IgD-negative memory B cell (primary cell): ENCODE measurements at regions not wholly inside any gene's neighbourhood (a gene's known extent, or its start where the extent isn't known, plus 50 kb on each side); places are given as distances from the start of the nearest gene placed in this dataset.

Source experiments
- H3K27ac Mint-ChIP-seq, 3 donors: one replicate each; pipeline ENCODE4 v1.8.0; 2020 to 2022; ENCODE audit warnings: mild to moderate bottlenecking in 3 of 3, mixed read lengths in 3 of 3, moderate library complexity in 1 of 3
- H3K27me3 Mint-ChIP-seq: one replicate; pipeline ENCODE4 v1.8.0; 2021; ENCODE audit warnings: mixed read lengths
- H3K36me3 Mint-ChIP-seq: one replicate; pipeline ENCODE4 v1.8.0; 2020; ENCODE audit warnings: mild to moderate bottlenecking, mixed read lengths
- H3K4me1 Mint-ChIP-seq, 3 donors: one replicate each; pipeline ENCODE4 v1.8.0; 2020 to 2022; ENCODE audit warnings: mixed read lengths in 3 of 3, mild to moderate bottlenecking in 1 of 3
- H3K4me3 Mint-ChIP-seq, 4 donors: one replicate each; pipeline ENCODE4 v1.8.0; 2020 to 2022; ENCODE audit warnings: mild to moderate bottlenecking in 4 of 4, mixed read lengths in 4 of 4, moderate library complexity in 3 of 4
- H3K9me3 Mint-ChIP-seq, 3 donors: one replicate each; pipeline ENCODE4 v1.8.0; 2020 to 2021; ENCODE audit warnings: mixed read lengths in 3 of 3, mild to moderate bottlenecking in 1 of 3

DNA sequence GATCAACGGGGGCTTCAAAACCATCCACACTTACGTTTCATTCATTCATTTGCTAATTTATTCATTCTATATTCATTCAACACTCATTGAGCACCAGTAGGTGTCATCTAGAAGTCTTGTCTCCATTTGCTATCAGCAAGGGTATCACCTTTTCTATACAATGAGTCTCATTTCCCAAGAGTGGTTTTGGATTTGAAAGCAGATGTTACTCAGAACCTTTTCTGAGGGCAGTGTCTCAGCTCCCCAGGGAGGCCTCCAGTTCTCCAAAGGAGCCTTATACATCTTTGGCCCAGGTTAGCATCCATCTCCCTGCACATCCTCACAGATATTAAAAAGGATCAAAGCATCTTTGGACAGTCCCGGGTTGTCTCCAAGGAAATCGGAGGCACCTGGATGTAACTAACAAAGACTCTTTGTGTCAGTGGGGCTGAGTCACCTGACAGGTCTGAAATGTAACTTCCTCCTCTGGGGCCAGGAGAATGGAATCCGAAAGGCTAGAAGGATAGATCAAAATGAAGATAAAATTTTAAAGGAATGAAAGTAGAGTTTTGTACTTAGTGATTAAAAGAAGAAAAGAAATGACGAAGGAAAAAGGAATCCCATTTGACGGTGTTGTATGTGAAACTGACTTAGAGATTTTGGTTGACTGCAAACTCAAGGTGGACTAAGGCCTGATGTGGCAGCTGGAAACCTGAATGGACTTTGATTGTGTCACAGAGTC, 103.0 kb downstream of the VCPKMT start:
- no peaks in the 10 kb centered on the region for H3K27me3 Mint-ChIP-seq
- peak overlapping the region in 2 of 4 donors; percentile 3 to 57 for H3K4me3 Mint-ChIP-seq
- peaks cover 4% of the 10 kb centered on the region for H3K36me3 Mint-ChIP-seq
- peaks cover 0 to 2% (median 0%) of the 10 kb centered on the region in 3 donors for H3K9me3 Mint-ChIP-seq
- peak overlapping the region in 1 of 3 donors; percentile 32 for H3K27ac Mint-ChIP-seq
- H3K4me1 Mint-ChIP-seq, result peaks cover 28 to 49% (median 34%) of the 10 kb centered on the region in 3 donors

DNA sequence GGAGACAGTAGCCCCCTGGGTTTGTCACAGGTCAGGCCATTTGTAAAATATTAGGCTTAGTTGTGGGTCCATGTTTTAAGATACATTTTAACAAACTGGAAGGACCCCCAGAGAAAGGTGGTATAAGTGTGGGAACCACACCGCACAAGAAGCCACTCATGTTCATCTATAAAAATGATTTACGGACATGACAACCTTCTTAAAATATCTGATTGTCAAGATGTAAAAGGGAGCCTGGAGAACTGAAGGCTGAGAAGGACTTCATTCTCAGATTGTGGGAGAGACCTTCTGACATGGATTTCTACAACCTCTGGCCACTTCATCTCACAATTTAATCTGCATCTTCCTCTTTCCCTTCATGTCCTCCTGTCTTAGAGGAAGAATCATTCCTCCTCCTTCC, 102.4 kb downstream of the VCPKMT start:
- H3K9me3 Mint-ChIP-seq, result peaks cover 0 to 2% (median 0%) of the 10 kb centered on the region in 3 donors
- H3K36me3 Mint-ChIP-seq, result peaks cover 4% of the 10 kb centered on the region
- no peak overlapping the region for H3K4me3 Mint-ChIP-seq
- H3K4me1 Mint-ChIP-seq, result peaks cover 23 to 45% (median 28%) of the 10 kb centered on the region in 3 donors
- peak overlapping the region in 1 of 3 donors; percentile 89 for H3K27ac Mint-ChIP-seq
- H3K27me3 Mint-ChIP-seq, result no peaks in the 10 kb centered on the region

DNA sequence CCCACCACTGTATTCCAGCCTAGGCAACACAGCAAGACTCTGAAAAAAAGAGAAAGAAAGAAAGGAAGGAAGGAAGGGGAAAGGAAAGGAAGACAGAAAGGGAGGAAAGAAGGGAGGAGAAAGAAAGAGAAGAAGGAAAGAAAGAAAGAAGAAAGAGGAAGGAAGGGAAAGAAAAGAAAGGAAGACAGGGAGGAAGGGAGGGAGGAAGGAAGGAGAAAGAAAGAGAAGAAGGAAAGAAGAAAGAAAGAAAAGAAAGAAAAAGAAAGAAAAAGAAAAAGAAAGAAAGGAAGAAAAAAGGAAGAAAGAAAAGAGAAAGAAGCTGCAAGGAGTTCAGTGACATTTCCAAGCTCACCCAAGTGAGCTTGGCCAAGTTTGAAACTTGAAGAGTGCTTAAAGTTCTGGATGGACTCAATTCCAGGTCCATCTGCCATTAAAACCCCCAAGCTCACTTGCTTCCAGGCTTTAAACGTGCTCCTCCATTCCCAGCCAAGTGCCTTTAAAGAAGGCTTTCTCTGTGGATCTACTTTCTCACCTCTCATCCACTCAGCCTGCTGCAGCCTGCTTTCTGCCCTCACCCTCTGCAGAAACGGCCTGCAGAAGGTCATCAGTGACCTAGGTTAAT, 101.5 kb downstream of the VCPKMT start:
- Mint-ChIP-seq H3K4me1 (peaks cover 20 to 42% (median 25%) of the 10 kb centered on the region in 3 donors), H3K9me3 (peaks cover 0 to 3% (median 2%) of the 10 kb centered on the region in 3 donors), H3K4me3 (no peak overlapping the region), H3K27me3 (no peaks in the 10 kb centered on the region), H3K27ac (peak overlapping the region in 1 of 3 donors; percentile 91), H3K36me3 (peaks cover 6% of the 10 kb centered on the region)

DNA sequence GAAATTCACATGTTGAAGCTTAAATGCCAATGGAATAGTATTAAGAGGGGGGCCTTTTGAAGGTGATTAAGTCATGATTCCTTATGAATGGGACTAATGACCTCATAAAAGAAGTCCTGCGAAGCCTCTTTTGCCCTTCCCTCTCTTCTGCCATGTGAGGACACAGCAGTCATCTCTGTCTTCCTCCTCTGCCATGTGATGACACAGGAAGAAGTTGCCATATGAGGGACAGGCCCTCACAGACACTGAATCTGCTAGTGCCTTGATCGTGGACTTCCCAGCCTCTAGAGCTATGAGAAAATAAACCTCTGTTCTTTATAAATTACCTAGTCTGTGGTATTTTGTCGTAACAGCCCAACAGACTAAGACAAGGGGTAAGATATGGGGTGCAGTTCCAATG, 100.7 kb downstream of the VCPKMT start:
- Mint-ChIP-seq H3K4me3 (no peak overlapping the region), H3K27me3 (no peaks in the 10 kb centered on the region), H3K4me1 (peaks cover 17 to 36% (median 25%) of the 10 kb centered on the region in 3 donors), H3K36me3 (peaks cover 6% of the 10 kb centered on the region), H3K27ac (no peak overlapping the region), H3K9me3 (peaks cover 0 to 9% (median 2%) of the 10 kb centered on the region in 3 donors)

DNA sequence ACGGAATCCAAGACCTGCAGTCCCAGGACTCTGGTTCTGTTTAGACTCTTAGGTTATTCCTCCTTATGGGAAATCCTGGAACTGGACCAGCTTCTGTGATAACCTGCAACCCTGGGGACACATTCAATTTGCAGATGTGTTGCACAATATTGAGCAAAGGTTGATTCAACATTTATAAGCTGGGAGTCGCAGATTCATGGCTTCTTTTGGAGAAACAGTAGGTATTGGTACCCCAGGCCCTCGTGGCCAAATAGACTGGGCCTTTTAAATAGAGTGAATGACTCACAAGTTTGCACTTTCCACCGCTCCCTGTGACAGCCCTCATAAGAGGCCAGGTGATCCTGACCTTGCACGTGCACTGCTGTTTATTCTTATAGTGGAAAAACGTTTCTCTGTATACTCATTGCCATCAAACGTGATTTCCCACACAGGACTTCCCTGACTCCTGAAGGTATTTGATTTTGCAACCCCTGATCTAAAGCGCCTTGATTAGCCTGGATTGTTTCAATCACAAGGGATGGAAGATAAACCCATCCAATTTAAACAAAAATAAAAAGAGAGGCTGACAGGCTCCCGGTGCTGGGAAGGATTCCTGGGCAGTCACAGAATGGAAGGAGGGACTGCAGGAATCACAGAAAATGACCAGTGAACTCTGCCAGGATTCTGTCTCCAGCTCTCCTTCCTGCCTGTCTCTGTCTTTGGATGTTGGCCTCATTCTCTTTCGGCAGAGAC, 98.0 kb downstream of the VCPKMT start:
- H3K36me3 Mint-ChIP-seq, result peaks cover 7% of the 10 kb centered on the region
- no peak overlapping the region for H3K27ac Mint-ChIP-seq
- H3K4me3 Mint-ChIP-seq, result no peak overlapping the region
- peaks cover 17 to 33% (median 24%) of the 10 kb centered on the region in 3 donors for H3K4me1 Mint-ChIP-seq
- no peaks in the 10 kb centered on the region for H3K27me3 Mint-ChIP-seq
- peaks cover 0 to 9% (median 2%) of the 10 kb centered on the region in 3 donors for H3K9me3 Mint-ChIP-seq

DNA sequence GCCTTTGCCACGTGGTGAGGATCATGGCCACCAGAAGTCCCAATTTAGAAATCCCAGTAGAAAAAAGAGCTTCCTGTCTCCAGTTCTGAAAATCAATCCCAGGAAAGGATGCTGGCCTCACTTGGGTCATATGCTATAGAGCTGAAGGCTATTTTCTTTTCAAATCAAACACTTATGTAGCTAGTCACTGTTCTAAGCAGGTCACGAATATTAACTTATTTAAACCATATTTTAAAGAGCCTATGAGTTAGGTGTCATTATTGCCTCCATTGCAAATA, 97.5 kb downstream of the VCPKMT start:
- no peaks in the 10 kb centered on the region for H3K27me3 Mint-ChIP-seq
- H3K9me3 Mint-ChIP-seq, result peaks cover 0 to 9% (median 2%) of the 10 kb centered on the region in 3 donors
- H3K4me3 Mint-ChIP-seq, result no peak overlapping the region
- H3K4me1 Mint-ChIP-seq, result peaks cover 14 to 29% (median 19%) of the 10 kb centered on the region in 3 donors
- H3K27ac Mint-ChIP-seq, result no peak overlapping the region
- peaks cover 6% of the 10 kb centered on the region for H3K36me3 Mint-ChIP-seq

DNA sequence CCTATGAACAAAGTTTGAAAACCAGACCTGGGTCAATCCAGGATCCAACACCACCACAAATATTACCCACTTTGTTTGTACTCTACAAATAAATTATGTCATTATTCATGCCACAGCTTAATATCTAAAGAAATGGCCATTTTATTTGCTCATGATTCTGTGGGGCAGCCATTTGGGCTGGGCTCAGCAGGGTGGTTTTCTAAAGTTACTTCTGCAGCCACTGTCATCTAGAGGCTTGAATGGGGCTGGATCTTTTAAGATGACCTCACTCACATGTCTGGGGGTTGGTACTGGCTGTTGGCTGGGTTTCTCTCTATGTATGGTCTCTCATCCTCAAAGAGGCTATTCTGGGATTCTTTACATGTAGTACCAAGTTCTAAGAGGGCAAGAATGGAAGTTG, 96.2 kb downstream of the VCPKMT start:
- H3K36me3 Mint-ChIP-seq, result peaks cover 6% of the 10 kb centered on the region
- no peak overlapping the region for H3K27ac Mint-ChIP-seq
- H3K9me3 Mint-ChIP-seq, result peaks cover 0 to 10% (median 2%) of the 10 kb centered on the region in 3 donors
- H3K4me1 Mint-ChIP-seq, result peaks cover 10 to 20% (median 13%) of the 10 kb centered on the region in 3 donors
- H3K4me3 Mint-ChIP-seq, result no peak overlapping the region
- H3K27me3 Mint-ChIP-seq, result no peaks in the 10 kb centered on the region

DNA sequence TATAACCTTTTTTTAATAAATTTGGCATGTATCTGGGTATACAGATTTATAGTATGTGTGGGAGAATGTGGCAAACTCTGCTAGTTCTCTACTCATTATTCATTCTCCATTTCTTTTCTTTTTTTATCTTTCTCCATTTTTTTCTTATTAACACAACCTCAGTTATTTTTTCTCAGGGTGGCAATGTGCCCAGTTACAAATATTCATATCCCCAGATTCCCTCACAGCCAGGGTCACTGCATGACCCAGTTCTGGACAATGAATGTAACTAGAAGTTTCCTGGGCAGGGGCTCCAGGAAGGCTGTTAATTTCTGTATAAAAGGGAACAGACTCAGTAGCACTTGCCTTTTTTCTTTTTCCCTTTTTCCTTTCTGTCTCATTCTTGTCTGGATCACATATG, 95.6 kb downstream of the VCPKMT start:
- Mint-ChIP-seq H3K4me1 (peaks cover 11 to 17% (median 12%) of the 10 kb centered on the region in 3 donors), H3K4me3 (peak overlapping the region in 2 of 4 donors; percentile 72 to 75), H3K27ac (peak overlapping the region in 2 of 3 donors; percentile 15 to 31), H3K36me3 (peaks cover 12% of the 10 kb centered on the region), H3K9me3 (peaks cover 1 to 16% (median 4%) of the 10 kb centered on the region in 3 donors), H3K27me3 (no peaks in the 10 kb centered on the region)

DNA sequence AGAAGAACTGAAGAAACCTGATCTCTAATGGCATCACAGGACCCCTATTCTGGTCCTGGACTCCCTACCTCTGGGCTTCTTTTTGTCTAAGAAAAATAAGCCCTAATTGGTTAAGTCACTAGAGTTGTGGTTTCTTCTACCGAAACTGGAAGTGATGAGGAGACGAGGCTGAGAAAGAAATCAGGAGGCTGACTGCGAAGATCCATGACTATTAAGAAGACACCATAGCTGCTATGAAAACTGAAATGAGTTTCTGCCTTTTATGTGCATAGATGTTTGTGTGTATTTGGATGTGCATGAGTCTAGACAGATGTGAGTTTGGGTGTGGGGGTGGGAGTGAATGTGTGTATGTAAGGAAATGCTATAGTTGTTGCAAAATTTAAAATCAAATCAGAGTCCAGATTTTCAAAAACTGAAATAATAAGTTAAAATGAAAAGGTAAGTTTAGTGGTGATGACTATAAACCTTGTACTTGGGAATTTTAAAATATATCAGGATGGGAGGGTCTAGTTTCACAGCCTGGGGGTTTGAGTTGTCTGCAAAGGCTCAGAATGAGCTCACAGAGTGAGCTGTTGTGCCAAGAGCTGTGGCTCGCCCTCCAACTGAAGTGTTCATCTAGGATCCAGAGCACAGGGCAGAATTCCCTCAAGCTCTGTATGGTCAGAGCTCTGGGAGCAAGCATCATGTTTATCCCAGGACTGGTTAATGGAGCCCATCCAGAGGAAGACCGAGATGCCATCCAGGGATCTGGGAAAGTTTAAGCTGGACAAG, 94.9 kb downstream of the VCPKMT start:
- Mint-ChIP-seq H3K36me3 (peaks cover 13% of the 10 kb centered on the region), H3K27ac (peak overlapping the region in 2 of 3 donors; percentile 15 to 89)

DNA sequence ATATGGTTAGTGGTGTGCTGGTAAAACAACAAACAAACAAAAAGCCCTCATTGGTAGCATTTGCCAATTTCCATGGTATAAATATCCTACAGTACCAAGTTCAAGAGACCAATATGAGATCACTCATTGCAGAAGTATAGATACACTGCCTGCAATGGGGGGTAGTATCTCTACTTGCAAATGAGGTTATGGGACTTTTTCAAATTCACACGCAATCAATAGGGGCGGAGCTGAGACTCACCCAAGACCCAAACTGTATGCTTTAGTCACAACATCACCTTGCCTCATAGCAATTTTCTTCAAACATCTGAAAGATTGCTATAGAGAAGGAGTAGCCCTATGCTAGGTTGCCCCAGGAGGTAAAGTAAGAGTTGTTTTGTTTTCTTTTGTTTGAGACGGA, 93.7 kb downstream of the VCPKMT start:
- peaks cover 3 to 17% (median 3%) of the 10 kb centered on the region in 3 donors for H3K9me3 Mint-ChIP-seq
- no peaks in the 10 kb centered on the region for H3K27me3 Mint-ChIP-seq
- H3K27ac Mint-ChIP-seq, result peak overlapping the region in 1 of 3 donors; percentile 89
- H3K4me3 Mint-ChIP-seq, result no peak overlapping the region
- H3K4me1 Mint-ChIP-seq, result peaks cover 8 to 14% (median 14%) of the 10 kb centered on the region in 3 donors
- peaks cover 13% of the 10 kb centered on the region for H3K36me3 Mint-ChIP-seq

More for the DNA sequence above, 94.9 kb downstream of the VCPKMT start:
- H3K9me3 Mint-ChIP-seq, result peaks cover 3 to 17% (median 3%) of the 10 kb centered on the region in 3 donors
- no peaks in the 10 kb centered on the region for H3K27me3 Mint-ChIP-seq
- peak overlapping the region in 2 of 4 donors; percentile 72 to 75 for H3K4me3 Mint-ChIP-seq
- H3K4me1 Mint-ChIP-seq, result peaks cover 8 to 14% (median 12%) of the 10 kb centered on the region in 3 donors

DNA sequence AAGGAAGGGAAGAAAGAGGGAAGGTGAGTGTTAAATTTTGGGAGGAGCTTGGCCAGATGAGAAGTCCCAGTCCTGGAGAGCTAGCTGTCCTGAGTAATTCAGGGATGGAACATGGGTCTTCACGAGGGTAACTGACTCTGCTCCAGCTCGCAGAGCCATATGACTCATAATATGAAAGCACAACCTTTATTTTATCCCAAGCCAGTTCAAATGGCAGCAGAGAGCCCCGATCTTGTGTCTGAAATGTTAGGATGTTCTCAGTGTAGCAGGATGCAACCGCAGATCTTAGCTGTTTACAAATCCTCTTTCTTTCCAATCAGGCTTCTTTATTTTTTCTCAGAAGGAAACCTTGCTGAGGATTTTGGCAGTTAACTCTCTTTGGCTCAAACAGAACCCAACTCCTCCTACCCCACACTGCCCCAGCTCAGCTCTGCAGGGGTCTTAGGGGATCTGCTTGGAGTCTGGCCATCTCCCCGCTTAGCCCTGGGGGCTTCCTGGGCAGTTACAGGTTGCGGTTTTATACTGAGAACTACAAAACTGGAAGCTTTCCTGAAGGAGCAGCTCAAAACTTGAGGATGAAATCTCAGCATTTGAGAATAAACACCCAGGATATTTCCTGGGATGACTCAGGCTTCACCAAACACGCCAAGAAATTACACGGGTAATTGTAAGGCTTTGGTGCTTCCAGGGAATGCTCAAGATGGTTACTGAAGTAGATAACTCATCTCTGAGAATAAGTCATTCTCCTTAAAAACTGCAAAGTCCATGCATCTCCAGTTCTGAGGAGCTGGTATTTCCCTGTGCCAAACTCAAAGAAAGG, 92.5 kb downstream of the VCPKMT start:
- Mint-ChIP-seq H3K4me3 (no peak overlapping the region), H3K27ac (peak overlapping the region in 1 of 3 donors; percentile 76), H3K27me3 (no peaks in the 10 kb centered on the region), H3K9me3 (peaks cover 3 to 17% (median 3%) of the 10 kb centered on the region in 3 donors), H3K36me3 (peaks cover 13% of the 10 kb centered on the region), H3K4me1 (peaks cover 8 to 16% (median 14%) of the 10 kb centered on the region in 3 donors)

DNA sequence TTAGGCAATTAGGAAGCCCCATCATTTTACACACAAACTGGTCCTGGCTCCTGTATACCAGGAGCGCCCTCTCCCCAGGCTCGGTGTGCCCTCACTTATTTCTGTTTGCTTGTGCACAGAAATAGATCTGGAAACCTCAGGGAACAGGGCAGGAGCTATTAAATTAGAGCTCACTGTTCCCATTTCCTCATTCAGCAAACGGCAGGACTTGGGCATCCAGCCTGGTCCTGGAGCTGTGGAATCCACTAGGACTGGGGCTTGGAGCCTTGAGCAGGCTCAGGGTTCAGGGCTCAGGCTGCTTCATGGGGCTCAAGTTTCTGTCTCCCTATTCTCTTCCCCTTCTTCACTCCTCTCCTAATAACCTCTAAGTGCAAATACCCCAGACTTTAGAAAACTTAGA, 91.3 kb downstream of the VCPKMT start:
- Mint-ChIP-seq H3K4me1 (peaks cover 8 to 15% (median 14%) of the 10 kb centered on the region in 3 donors), H3K4me3 (no peak overlapping the region), H3K27ac (no peak overlapping the region), H3K27me3 (no peaks in the 10 kb centered on the region), H3K9me3 (peaks cover 3 to 12% (median 3%) of the 10 kb centered on the region in 3 donors), H3K36me3 (peaks cover 10% of the 10 kb centered on the region)

DNA sequence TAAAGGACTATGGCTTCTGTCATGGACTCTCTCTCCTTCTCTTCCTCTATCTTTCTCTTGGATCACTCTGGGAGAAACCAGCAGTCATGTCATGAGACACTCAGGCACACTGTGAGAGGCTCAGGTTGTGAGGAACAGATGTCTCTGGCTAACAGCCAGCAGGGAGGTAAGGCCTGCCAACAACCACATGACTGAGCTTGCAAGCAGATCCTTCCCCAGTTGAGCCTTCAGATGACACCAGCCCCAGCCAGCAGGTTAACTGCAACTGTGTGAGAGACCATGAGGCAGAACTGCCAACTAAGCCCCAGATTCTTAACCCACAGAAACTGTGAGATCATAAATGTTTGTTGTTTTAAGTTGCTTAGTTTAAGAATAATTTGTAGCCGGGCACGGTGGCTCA, 90.6 kb downstream of the VCPKMT start:
- Mint-ChIP-seq H3K4me3 (no peak overlapping the region), H3K36me3 (peaks cover 10% of the 10 kb centered on the region), H3K9me3 (peaks cover 3 to 8% (median 3%) of the 10 kb centered on the region in 3 donors), H3K4me1 (peaks cover 8 to 15% (median 14%) of the 10 kb centered on the region in 3 donors), H3K27ac (peak overlapping the region in 1 of 3 donors; percentile 53), H3K27me3 (no peaks in the 10 kb centered on the region)

DNA sequence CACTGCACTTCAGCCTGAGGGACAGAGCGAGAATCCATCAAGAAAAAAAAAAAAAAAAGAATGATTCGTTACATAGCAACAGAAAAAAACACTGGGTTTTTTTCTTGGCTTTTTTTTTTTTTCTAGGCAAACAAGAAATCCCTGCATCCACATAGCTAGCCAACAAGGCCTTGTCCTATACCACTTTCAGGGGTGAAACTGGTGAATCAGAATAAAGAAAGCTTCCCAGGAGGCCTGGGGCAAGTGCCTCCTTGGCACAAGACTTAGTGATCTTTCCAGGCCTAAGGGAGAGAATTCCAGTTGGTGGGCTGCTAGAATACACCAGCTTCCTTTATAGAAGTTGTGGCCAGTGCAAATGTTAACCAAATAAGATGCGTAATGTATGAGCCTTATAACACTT, 90.0 kb downstream of the VCPKMT start:
- peaks cover 3 to 8% (median 3%) of the 10 kb centered on the region in 3 donors for H3K9me3 Mint-ChIP-seq
- peaks cover 13% of the 10 kb centered on the region for H3K36me3 Mint-ChIP-seq
- H3K27me3 Mint-ChIP-seq, result no peaks in the 10 kb centered on the region
- H3K4me1 Mint-ChIP-seq, result peaks cover 2 to 14% (median 8%) of the 10 kb centered on the region in 3 donors
- H3K27ac Mint-ChIP-seq, result peak overlapping the region in 1 of 3 donors; percentile 53
- peak overlapping the region in 1 of 4 donors; percentile 3 for H3K4me3 Mint-ChIP-seq
